NCI-H345 treated with DMSO at 0.1 percent for 48 hours (cell line): ENCODE measurements at regions not wholly inside any gene's neighbourhood (a gene's known extent, or its start where the extent isn't known, plus 50 kb on each side); places are given as distances from the start of the nearest gene placed in this dataset.

Source experiments
- DNase-seq: peaks from one replicate; lab custom pipeline; 2025; ENCODE audit not compliant: unreplicated experiment; lab: John Stamatoyannopoulos, UW

- DNase-seq = no peak
Measured at GRCh38 chr3:86182606-86183005, 808.3 kb downstream of the VGLL3 start.

- DNase-seq = no peak
Measured at GRCh38 chr3:86180696-86181095, 810.3 kb downstream of the VGLL3 start.

GRCh38 chr3:86178095-86178494 is 812.9 kb downstream of the VGLL3 start:
- DNase-seq = no peak

GRCh38 chr3:86176445-86176784 is 814.5 kb downstream of the VGLL3 start:
- no peak for DNase-seq

- peak; percentile 55 for DNase-seq
Measured at GRCh38 chr3:86175593-86176444, 815.1 kb downstream of the VGLL3 start.

- no peak for DNase-seq
Measured at GRCh38 chr3:86175051-86175536, 815.9 kb downstream of the VGLL3 start.

- no peak for DNase-seq
Measured at GRCh38 chr3:86173401-86173800, 817.5 kb downstream of the VGLL3 start.

GRCh38 chr3:86168512-86168911 is 822.4 kb downstream of the VGLL3 start:
- no peak for DNase-seq

- no peak for DNase-seq
Measured at GRCh38 chr3:86162521-86162920, 828.4 kb downstream of the VGLL3 start.

GRCh38 chr3:86161493-86161892 is 829.5 kb downstream of the VGLL3 start:
- no peak for DNase-seq

GRCh38 chr3:86152620-86153019 is 838.3 kb downstream of the VGLL3 start:
- no peak for DNase-seq

- no peak for DNase-seq
Measured at GRCh38 chr3:86149054-86149453, 841.9 kb downstream of the VGLL3 start.

- no peak for DNase-seq
Measured at GRCh38 chr3:86147119-86147518, 843.8 kb downstream of the VGLL3 start.

- no peak for DNase-seq
Measured at GRCh38 chr3:86126552-86126951, 864.4 kb downstream of the VGLL3 start.
